ENCODE measurements at regions not wholly inside any gene's neighbourhood (a gene's known extent, or its start where the extent isn't known, plus 50 kb on each side); places are given as distances from the start of the nearest gene placed in this dataset.
"Not testable (repeated sequence)": the region's sequence is repeated elsewhere in the genome, so short reads cannot be mapped to it uniquely, and the experiment has no call there.

GRCh38 chr16:6693418-6693817 is 639.2 kb upstream of the RBFOX1 start:
- not testable (repeated sequence) for H3K27ac ChIP-seq (ENCODE audit: low read length); H3K4me1 ChIP-seq (ENCODE audit: control insufficient read depth, insufficient read depth, low read length); H3K9me3 ChIP-seq (ENCODE audit: control insufficient read depth in 2 of 2, low read length in 2 of 2)

GRCh38 chr16:6692874-6693273 is 639.8 kb upstream of the RBFOX1 start:
- Histone ChIP-seq H3K9ac (ENCODE audit: low read length in 2 of 2) (no peak overlapping the region), H3K4me3 (ENCODE audit: low read length in 2 of 2) (no peak overlapping the region), H3K36me3 (ENCODE audit: control insufficient read depth in 2 of 2, insufficient read depth in 2 of 2, low read length in 2 of 2) (no peaks in the 10 kb centered on the region), H3K9me3 (ENCODE audit: control insufficient read depth in 2 of 2, low read length in 2 of 2) (peaks cover 0 to 4% of the 10 kb centered on the region in 2 donors), H3K27me3 (ENCODE audit: control insufficient read depth in 1 of 2, insufficient read depth in 2 of 2, low read length in 2 of 2) (peaks cover 0 to 2% of the 10 kb centered on the region in 2 donors), H3K27ac (ENCODE audit: low read length) (no peak overlapping the region), H3K4me1 (ENCODE audit: control insufficient read depth, insufficient read depth, low read length) (no peaks in the 10 kb centered on the region)

More at GRCh38 chr16:6693418-6693817, 639.2 kb upstream of the RBFOX1 start:
- H3K9ac ChIP-seq (ENCODE audit: low read length in 2 of 2); H3K4me3 ChIP-seq (ENCODE audit: low read length in 2 of 2); H3K36me3 ChIP-seq (ENCODE audit: control insufficient read depth in 2 of 2, insufficient read depth in 2 of 2, low read length in 2 of 2); H3K27me3 ChIP-seq (ENCODE audit: control insufficient read depth in 1 of 2, insufficient read depth in 2 of 2, low read length in 2 of 2): not testable (repeated sequence)

- Histone ChIP-seq H3K9ac (ENCODE audit: low read length in 2 of 2) (no peak overlapping the region), H3K4me1 (ENCODE audit: control insufficient read depth, insufficient read depth, low read length) (no peaks in the 10 kb centered on the region), H3K4me3 (ENCODE audit: low read length in 2 of 2) (no peak overlapping the region), H3K9me3 (ENCODE audit: control insufficient read depth in 2 of 2, low read length in 2 of 2) (peaks cover 0 to 4% of the 10 kb centered on the region in 2 donors), H3K27ac (ENCODE audit: low read length) (no peak overlapping the region), H3K36me3 (ENCODE audit: control insufficient read depth in 2 of 2, insufficient read depth in 2 of 2, low read length in 2 of 2) (no peaks in the 10 kb centered on the region), H3K27me3 (ENCODE audit: control insufficient read depth in 1 of 2, insufficient read depth in 2 of 2, low read length in 2 of 2) (peaks cover 0 to 2% of the 10 kb centered on the region in 2 donors)
Observed at GRCh38 chr16:6690741-6691140, 641.9 kb upstream of the RBFOX1 start.

GRCh38 chr16:6689643-6690042 is 643.0 kb upstream of the RBFOX1 start:
- H3K9me3 ChIP-seq (ENCODE audit: control insufficient read depth in 2 of 2, low read length in 2 of 2): peaks cover 0 to 4% of the 10 kb centered on the region in 2 donors
- no peak overlapping the region for H3K9ac ChIP-seq (ENCODE audit: low read length in 2 of 2)
- no peak overlapping the region for H3K27ac ChIP-seq (ENCODE audit: low read length)
- H3K4me1 ChIP-seq (ENCODE audit: control insufficient read depth, insufficient read depth, low read length): no peaks in the 10 kb centered on the region
- no peak overlapping the region for H3K4me3 ChIP-seq (ENCODE audit: low read length in 2 of 2)
- H3K27me3 ChIP-seq (ENCODE audit: control insufficient read depth in 1 of 2, insufficient read depth in 2 of 2, low read length in 2 of 2): peaks cover 0 to 2% of the 10 kb centered on the region in 2 donors
- no peaks in the 10 kb centered on the region for H3K36me3 ChIP-seq (ENCODE audit: control insufficient read depth in 2 of 2, insufficient read depth in 2 of 2, low read length in 2 of 2)

- no peak overlapping the region for H3K27ac ChIP-seq (ENCODE audit: low read length)
- peaks cover 0 to 2% of the 10 kb centered on the region in 2 donors for H3K27me3 ChIP-seq (ENCODE audit: control insufficient read depth in 1 of 2, insufficient read depth in 2 of 2, low read length in 2 of 2)
- no peaks in the 10 kb centered on the region for H3K4me1 ChIP-seq (ENCODE audit: control insufficient read depth, insufficient read depth, low read length)
Observed at GRCh38 chr16:6687593-6687992, 645.1 kb upstream of the RBFOX1 start.

GRCh38 chr16:6684076-6684673 is 648.5 kb upstream of the RBFOX1 start:
- Histone ChIP-seq H3K36me3 (ENCODE audit: control insufficient read depth in 2 of 2, insufficient read depth in 2 of 2, low read length in 2 of 2) (no peaks in the 10 kb centered on the region), H3K27me3 (ENCODE audit: control insufficient read depth in 1 of 2, insufficient read depth in 2 of 2, low read length in 2 of 2) (peaks cover 0 to 2% of the 10 kb centered on the region in 2 donors), H3K27ac (ENCODE audit: low read length) (no peak overlapping the region)

More at GRCh38 chr16:6687593-6687992, 645.1 kb upstream of the RBFOX1 start:
- Histone ChIP-seq H3K36me3 (ENCODE audit: control insufficient read depth in 2 of 2, insufficient read depth in 2 of 2, low read length in 2 of 2) (no peaks in the 10 kb centered on the region), H3K9ac (ENCODE audit: low read length in 2 of 2) (no peak overlapping the region), H3K4me3 (ENCODE audit: low read length in 2 of 2) (no peak overlapping the region), H3K9me3 (ENCODE audit: control insufficient read depth in 2 of 2, low read length in 2 of 2) (peaks cover 0 to 4% of the 10 kb centered on the region in 2 donors)

GRCh38 chr16:6682142-6682811 is 650.4 kb upstream of the RBFOX1 start:
- H3K9me3 ChIP-seq (ENCODE audit: control insufficient read depth in 2 of 2, low read length in 2 of 2): no peaks in the 10 kb centered on the region
- H3K4me3 ChIP-seq (ENCODE audit: low read length in 2 of 2): no peak overlapping the region
- H3K27ac ChIP-seq (ENCODE audit: low read length): no peak overlapping the region
- no peak overlapping the region for H3K9ac ChIP-seq (ENCODE audit: low read length in 2 of 2)
- H3K36me3 ChIP-seq (ENCODE audit: control insufficient read depth in 2 of 2, insufficient read depth in 2 of 2, low read length in 2 of 2): no peaks in the 10 kb centered on the region
- H3K4me1 ChIP-seq (ENCODE audit: control insufficient read depth, insufficient read depth, low read length): no peaks in the 10 kb centered on the region
- H3K27me3 ChIP-seq (ENCODE audit: control insufficient read depth in 1 of 2, insufficient read depth in 2 of 2, low read length in 2 of 2): peaks cover 0 to 2% of the 10 kb centered on the region in 2 donors

More at GRCh38 chr16:6684076-6684673, 648.5 kb upstream of the RBFOX1 start:
- Histone ChIP-seq H3K4me3 (ENCODE audit: low read length in 2 of 2) (no peak overlapping the region), H3K4me1 (ENCODE audit: control insufficient read depth, insufficient read depth, low read length) (no peaks in the 10 kb centered on the region), H3K9me3 (ENCODE audit: control insufficient read depth in 2 of 2, low read length in 2 of 2) (peaks cover 0 to 4% of the 10 kb centered on the region in 2 donors), H3K9ac (ENCODE audit: low read length in 2 of 2) (no peak overlapping the region)

GRCh38 chr16:6678586-6678985 is 654.1 kb upstream of the RBFOX1 start:
- H3K9me3 ChIP-seq (ENCODE audit: control insufficient read depth in 2 of 2, low read length in 2 of 2): no peaks in the 10 kb centered on the region
- no peak overlapping the region for H3K9ac ChIP-seq (ENCODE audit: low read length in 2 of 2)
- H3K4me1 ChIP-seq (ENCODE audit: control insufficient read depth, insufficient read depth, low read length): no peaks in the 10 kb centered on the region
- no peaks in the 10 kb centered on the region for H3K27me3 ChIP-seq (ENCODE audit: control insufficient read depth in 1 of 2, insufficient read depth in 2 of 2, low read length in 2 of 2)
- no peak overlapping the region for H3K4me3 ChIP-seq (ENCODE audit: low read length in 2 of 2)
- H3K27ac ChIP-seq (ENCODE audit: low read length): no peak overlapping the region
- H3K36me3 ChIP-seq (ENCODE audit: control insufficient read depth in 2 of 2, insufficient read depth in 2 of 2, low read length in 2 of 2): no peaks in the 10 kb centered on the region

- Histone ChIP-seq H3K4me3 (ENCODE audit: low read length in 2 of 2) (no peak overlapping the region), H3K4me1 (ENCODE audit: control insufficient read depth, insufficient read depth, low read length) (no peaks in the 10 kb centered on the region), H3K36me3 (ENCODE audit: control insufficient read depth in 2 of 2, insufficient read depth in 2 of 2, low read length in 2 of 2) (no peaks in the 10 kb centered on the region), H3K9ac (ENCODE audit: low read length in 2 of 2) (no peak overlapping the region), H3K27ac (ENCODE audit: low read length) (no peak overlapping the region), H3K9me3 (ENCODE audit: control insufficient read depth in 2 of 2, low read length in 2 of 2) (peaks cover 0 to 3% of the 10 kb centered on the region in 2 donors), H3K27me3 (ENCODE audit: control insufficient read depth in 1 of 2, insufficient read depth in 2 of 2, low read length in 2 of 2) (peaks cover 0 to 3% of the 10 kb centered on the region in 2 donors)
Observed at GRCh38 chr16:6674071-6674470, 658.6 kb upstream of the RBFOX1 start.

- H3K9ac ChIP-seq (ENCODE audit: low read length in 2 of 2): no peak overlapping the region
- peaks cover 2 to 3% of the 10 kb centered on the region in 2 donors for H3K27me3 ChIP-seq (ENCODE audit: control insufficient read depth in 1 of 2, insufficient read depth in 2 of 2, low read length in 2 of 2)
- H3K9me3 ChIP-seq (ENCODE audit: control insufficient read depth in 2 of 2, low read length in 2 of 2): peaks cover 0 to 3% of the 10 kb centered on the region in 2 donors
- no peaks in the 10 kb centered on the region for H3K4me1 ChIP-seq (ENCODE audit: control insufficient read depth, insufficient read depth, low read length)
- H3K27ac ChIP-seq (ENCODE audit: low read length): no peak overlapping the region
- H3K36me3 ChIP-seq (ENCODE audit: control insufficient read depth in 2 of 2, insufficient read depth in 2 of 2, low read length in 2 of 2): no peaks in the 10 kb centered on the region
- no peak overlapping the region for H3K4me3 ChIP-seq (ENCODE audit: low read length in 2 of 2)
Observed at GRCh38 chr16:6672507-6672906, 660.1 kb upstream of the RBFOX1 start.

- peaks cover 0 to 3% of the 10 kb centered on the region in 2 donors for H3K9me3 ChIP-seq (ENCODE audit: control insufficient read depth in 2 of 2, low read length in 2 of 2)
- H3K9ac ChIP-seq (ENCODE audit: low read length in 2 of 2): no peak overlapping the region
- H3K27me3 ChIP-seq (ENCODE audit: control insufficient read depth in 1 of 2, insufficient read depth in 2 of 2, low read length in 2 of 2): peaks cover 2 to 3% of the 10 kb centered on the region in 2 donors
- H3K4me3 ChIP-seq (ENCODE audit: low read length in 2 of 2): no peak overlapping the region
- no peak overlapping the region for H3K27ac ChIP-seq (ENCODE audit: low read length)
- no peaks in the 10 kb centered on the region for H3K36me3 ChIP-seq (ENCODE audit: control insufficient read depth in 2 of 2, insufficient read depth in 2 of 2, low read length in 2 of 2)
- H3K4me1 ChIP-seq (ENCODE audit: control insufficient read depth, insufficient read depth, low read length): no peaks in the 10 kb centered on the region
Observed at GRCh38 chr16:6667393-6667792, 665.3 kb upstream of the RBFOX1 start.
